Mesenteric fat pad (tissue), 1 donor: ENCODE measurements at regions not wholly inside any gene's neighbourhood (a gene's known extent, or its start where the extent isn't known, plus 50 kb on each side); places are given as distances from the start of the nearest gene placed in this dataset.
"Not testable (repeated sequence)": the region's sequence is repeated elsewhere in the genome, so short reads cannot be mapped to it uniquely, and the experiment has no call there.

Experiments used
- DNase-seq: peaks from one replicate; pipeline ENCODE4 v3.0.0-alpha.2; 2020; ENCODE audit warnings: low spot score
- donor health status: DM: yes; HTN: yes; CAD: no.

GRCh38 chr14:97028382-97028781 is 231.2 kb downstream of the VRK1 start:
- peak; percentile 22 for DNase-seq

GRCh38 chr14:97029800-97030199 is 232.6 kb downstream of the VRK1 start:
- peak; percentile 6 for DNase-seq

DNA sequence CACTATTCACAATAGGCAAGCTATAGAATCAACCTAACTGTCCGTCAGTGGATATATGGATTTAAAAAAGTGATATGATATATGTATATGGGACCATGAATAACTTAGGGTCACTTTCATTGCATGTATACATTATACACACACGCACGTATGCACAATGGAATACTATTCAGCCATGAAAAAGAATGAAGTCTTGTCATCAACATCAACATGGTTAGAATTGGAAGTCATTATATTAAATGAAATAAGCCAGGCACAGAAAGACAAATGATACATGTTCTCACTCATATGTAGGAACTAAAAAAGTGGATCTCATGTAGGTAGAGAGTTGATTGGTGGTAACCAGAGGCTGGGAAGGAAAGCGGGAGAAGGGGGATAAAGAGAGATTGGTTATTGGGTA is 234.3 kb downstream of the VRK1 start:
- no peak for DNase-seq

GRCh38 chr14:97033556-97034081 is 236.4 kb downstream of the VRK1 start:
- no peak for DNase-seq

DNA sequence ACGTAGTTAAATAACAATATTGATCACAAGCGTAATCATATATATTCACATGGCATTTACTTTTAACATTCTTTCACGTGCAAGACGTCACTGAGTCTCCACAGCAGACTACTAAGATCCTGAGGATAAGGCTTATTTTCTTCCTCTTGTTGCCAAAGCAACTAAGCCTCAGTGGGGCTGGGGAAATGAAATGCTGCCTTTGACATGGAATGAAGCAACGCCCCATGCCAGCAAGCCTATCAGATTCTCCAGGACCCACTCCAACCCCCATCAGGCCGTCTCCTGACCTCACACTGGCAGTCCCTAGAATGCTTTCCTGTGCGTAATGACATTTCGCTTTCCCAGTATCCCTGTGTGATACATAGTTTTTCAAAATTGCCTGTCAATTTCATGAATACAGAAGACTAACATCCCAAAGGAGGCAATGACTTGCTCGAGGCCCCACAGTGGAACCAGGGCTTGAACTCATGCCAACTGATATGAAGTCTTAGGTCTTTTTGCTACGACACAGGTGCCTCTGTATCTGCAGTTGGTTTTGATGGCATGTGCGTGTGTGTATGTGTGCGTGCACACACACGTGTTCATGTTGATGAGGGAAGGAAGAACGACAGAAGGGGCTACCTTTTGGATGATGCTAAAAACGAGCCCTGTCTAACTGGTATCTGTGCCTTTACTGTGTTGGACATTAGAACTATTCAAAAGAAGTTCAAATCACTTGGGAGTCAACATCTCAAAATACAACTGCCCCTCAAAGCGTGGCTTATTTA is 239.1 kb downstream of the VRK1 start:
- no peak for DNase-seq

DNA sequence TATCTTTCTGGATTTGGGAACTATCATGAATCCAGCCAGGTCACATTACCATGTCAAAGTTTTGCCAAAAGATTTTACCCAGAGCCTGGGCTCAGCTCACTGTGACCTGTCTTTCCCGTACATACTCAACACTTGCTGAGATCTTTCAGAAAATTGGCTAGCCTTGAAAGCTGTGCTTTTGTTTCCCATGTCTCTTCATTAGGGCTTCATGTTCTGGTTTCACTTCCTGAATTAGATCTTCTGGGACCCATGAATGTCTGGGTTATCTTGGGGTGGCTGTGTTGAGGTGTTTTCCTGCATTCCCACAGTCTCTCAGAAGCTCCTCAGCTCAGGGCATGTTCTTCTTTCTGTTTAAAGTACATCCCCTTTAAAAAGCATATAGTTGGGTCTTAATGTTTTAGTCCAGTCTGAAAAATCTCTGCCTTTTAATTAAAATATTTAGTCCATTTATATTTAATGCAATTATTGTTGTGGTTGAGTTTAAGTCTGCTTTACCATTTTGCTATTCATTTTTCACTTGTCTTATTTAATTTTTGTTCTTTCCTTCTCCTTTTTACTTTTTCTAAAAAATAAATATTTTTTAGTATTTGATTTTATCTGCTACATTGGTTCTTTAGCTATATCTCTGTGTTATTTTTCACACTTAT is 242.7 kb downstream of the VRK1 start:
- no peak for DNase-seq

- no peak for DNase-seq
Measured at GRCh38 chr14:97046967-97047366, 249.8 kb downstream of the VRK1 start.

DNA sequence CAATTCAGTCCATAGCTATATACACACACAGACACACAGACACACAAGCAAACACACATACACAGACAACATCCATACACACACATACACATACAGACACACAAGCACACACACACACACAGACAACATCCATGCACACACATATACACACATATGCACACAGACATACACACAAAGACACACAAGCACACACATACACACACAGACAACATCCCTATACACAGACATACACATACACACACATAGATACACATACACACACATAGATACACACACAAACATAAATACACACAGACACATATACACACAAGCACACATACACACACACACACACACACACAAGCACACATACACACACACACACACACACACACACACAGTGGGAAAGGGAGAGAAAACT is 254.8 kb downstream of the VRK1 start:
- no peak for DNase-seq

GRCh38 chr14:97053941-97054340 is 256.8 kb downstream of the VRK1 start:
- no peak for DNase-seq

GRCh38 chr14:97055355-97055754 is 258.2 kb downstream of the VRK1 start:
- DNase-seq = no peak

DNA sequence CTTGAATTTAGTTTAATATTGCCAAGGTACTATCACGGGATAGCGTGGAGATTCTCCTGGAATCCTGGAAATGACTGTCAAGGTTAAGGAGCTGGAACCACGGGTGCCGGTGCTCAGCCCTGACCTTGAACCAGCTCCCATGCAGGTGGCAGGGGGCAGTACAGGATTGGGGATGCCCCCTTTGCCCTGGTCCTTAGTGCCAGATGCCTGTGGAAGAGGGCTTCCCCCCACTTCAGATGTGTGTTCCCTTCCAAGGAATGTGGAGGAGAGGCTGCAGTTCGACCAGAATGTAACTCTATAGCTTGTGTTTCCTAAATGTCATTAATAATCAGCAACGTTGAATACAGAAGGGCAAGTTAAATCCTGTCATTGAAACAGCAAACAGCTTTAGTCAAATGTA is 258.9 kb downstream of the VRK1 start:
- DNase-seq = no peak

- no peak for DNase-seq
Measured at GRCh38 chr14:97057238-97058073, 260.3 kb downstream of the VRK1 start.

DNA sequence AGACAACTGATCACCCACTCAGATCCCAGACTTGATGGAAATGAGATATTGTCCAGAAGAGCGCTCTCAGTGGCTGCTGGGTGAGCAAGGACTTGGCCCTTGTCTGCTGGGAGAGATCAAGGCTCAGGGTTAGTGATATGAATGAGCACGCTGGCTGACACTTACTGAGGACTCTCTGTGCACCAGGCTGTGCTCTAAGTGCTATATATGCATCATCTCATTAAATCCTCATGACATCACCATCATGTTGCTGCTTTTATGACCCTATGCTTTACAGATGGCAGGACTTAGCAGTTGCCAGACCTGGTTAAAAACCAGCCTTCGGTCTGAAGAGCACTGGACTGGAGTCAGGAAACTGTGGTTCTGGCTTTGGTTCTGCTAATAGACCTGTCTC is 260.9 kb downstream of the VRK1 start:
- no peak for DNase-seq

GRCh38 chr14:97058589-97058988 is 261.4 kb downstream of the VRK1 start:
- no peak for DNase-seq

DNA sequence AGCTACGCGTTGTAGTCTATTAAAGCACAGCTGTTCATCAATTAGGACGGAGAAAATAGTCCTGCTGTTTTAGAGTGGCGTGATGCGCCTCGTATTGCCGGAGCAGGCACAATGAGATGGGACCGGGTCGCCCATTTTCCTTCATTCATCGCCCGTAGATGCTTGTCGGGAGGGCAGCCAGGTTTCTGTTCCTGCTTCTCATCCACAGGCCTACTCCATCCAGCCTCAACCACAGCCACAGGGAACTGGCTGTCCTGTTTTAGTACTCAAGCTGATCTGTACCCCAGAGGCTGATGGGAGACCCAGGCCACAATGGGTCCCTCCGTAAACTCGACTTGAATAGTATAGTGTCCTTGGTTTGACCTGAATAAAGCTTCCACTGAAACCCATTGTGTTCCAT is 264.0 kb downstream of the VRK1 start:
- DNase-seq = no peak

DNA sequence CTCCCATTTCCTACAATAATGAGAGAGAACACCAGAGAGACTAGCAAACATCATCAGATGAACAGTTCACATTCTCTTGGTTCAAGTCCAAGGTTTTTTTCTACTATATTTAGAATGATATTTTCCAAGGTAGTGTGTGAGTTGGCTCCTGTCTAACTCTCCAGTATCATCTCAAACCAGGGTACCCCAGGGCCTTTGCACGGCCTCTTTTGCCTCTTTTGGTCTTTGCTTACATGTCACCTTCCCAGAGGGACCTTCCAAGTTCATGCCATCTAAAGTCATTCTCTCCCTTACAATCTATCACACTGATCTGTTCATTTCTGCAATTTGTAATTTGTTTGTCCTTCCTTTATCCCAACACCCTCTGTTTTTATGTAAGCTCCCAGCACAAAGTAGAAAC is 264.5 kb downstream of the VRK1 start:
- no peak for DNase-seq

DNA sequence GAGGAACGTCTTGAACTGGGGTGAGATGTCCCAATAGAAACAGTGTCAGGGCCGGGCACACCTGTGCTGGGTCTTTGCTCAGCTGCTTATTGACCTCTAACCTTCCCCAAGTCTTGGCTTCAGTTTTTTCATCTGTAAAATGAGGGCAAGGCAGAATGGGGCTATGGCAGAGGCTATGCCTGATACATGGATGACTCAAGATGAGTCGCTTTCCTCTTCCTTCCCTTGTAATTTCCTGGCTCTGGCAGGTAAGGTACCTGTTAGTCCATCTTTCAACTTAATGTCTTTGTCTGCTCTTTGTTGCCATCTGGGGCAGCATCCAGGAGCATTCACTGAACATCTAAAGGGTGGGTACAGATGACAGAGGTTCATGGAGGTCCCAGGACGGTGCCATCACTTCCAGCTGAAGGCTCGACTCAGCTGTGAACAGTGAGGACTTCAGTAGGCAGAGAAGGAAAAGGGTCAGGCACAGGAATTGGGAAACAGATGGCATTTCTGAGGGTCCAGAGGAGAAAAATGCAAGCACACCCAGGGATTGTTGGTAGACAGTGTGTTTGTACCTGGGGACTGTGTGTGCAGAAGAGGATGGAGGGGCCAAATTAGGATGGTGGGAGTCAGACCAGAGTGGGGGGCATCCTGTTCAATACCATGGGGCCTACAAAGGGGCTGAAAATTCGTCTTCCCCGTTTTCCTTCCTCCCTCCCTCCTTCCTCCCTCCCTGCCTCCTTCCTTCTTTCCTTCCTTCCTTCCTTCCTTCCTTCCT is 268.3 kb downstream of the VRK1 start:
- no peak for DNase-seq

- DNase-seq = no peak
Measured at GRCh38 chr14:97066068-97066899, 269.1 kb downstream of the VRK1 start.

DNA sequence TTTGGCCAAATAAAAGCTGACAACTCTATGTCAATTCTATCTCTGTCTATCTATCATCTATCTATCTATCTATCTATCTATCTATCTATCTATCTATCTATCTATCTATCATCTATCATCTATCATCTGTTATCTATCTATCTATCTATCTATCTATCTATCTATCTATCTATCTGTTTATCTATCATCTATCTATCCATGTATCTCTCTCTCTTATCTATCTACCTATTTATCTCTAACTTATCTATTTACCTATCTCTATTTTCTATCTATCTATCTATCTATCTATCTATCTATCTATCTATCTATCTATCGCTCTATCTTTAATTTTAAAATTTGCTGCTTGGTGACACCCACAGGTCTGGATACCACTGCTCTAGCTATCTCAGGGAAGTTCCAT is 271.1 kb downstream of the VRK1 start:
- DNase-seq = not testable (repeated sequence)

DNA sequence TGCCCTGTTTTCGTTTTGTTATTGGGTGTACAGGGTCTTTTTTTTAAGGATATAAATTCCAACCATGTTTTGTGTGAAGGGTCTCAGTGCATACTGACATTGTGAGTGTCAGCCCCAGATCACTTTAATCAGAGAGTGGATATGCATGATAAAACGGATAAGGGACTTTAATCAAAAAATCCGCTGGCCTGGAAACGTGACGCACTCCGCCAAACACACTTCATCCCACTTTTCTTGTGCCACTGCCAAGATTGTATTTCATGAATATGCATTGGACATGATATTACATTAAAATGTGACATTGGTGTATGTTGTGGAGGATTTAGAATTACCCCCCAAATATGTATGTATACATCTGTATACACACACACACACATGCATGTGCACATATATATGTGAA is 273.1 kb downstream of the VRK1 start:
- DNase-seq = no peak
